ENCODE measurements at regions not wholly inside any gene's neighbourhood (a gene's known extent, or its start where the extent isn't known, plus 50 kb on each side); places are given as distances from the start of the nearest gene placed in this dataset.
"Not testable (repeated sequence)": the region's sequence is repeated elsewhere in the genome, so short reads cannot be mapped to it uniquely, and the experiment has no call there.

- Histone ChIP-seq H4K20me1 (ENCODE audit: insufficient read depth, poor library complexity, severe bottlenecking) (no peaks in the 10 kb centered on the region), H3K79me2 (no peaks in the 10 kb centered on the region), H3K4me3 (no peak overlapping the region), H2AFZ (no peak overlapping the region), H3K4me1 (ENCODE audit: insufficient read depth) (no peaks in the 10 kb centered on the region), H3K9me2 (replicated peaks; ENCODE audit: insufficient read depth) (no peaks in the 10 kb centered on the region), H3K36me3 (replicated peaks; ENCODE audit: insufficient read depth, low read depth) (no peaks in the 10 kb centered on the region), H3K27ac (no peak overlapping the region), H3K9me3 (ENCODE audit: low read depth) (no peaks in the 10 kb centered on the region), H3K4me2 (no peak overlapping the region), H3K27me3 (no peaks in the 10 kb centered on the region)
- TF ChIP-seq CTCF (IDR thresholded peaks at IDR 0.05; ENCODE audit: poor library complexity) (no peak), EZH2 (IDR thresholded peaks at IDR 0.05; ENCODE audit: borderline replicate concordance) (no peak), EZH2phosphoT487 (IDR thresholded peaks at IDR 0.05; ENCODE audit: low read depth, severe bottlenecking, unreplicated experiment) (no peak)
- 78% methylated on average over 1 of the region's 1 CpG for WGBS (ENCODE audit: low lambda C conversion rate, missing lambda C conversion rate)
- DNase-seq (ENCODE audit: low spot score), result no peak
Observed at GRCh38 chr1:101175886-101176285, 60.9 kb upstream of the S1PR1 start.

- Histone ChIP-seq H2AFZ (no peak overlapping the region), H3K9me2 (replicated peaks; ENCODE audit: insufficient read depth) (no peaks in the 10 kb centered on the region), H3K9me3 (ENCODE audit: low read depth) (no peaks in the 10 kb centered on the region), H3K4me2 (no peak overlapping the region), H4K20me1 (ENCODE audit: insufficient read depth, poor library complexity, severe bottlenecking) (no peaks in the 10 kb centered on the region), H3K27ac (no peak overlapping the region), H3K27me3 (no peaks in the 10 kb centered on the region), H3K4me3 (no peak overlapping the region), H3K79me2 (no peaks in the 10 kb centered on the region), H3K4me1 (ENCODE audit: insufficient read depth) (no peaks in the 10 kb centered on the region), H3K36me3 (replicated peaks; ENCODE audit: insufficient read depth, low read depth) (no peaks in the 10 kb centered on the region)
- TF ChIP-seq CTCF (IDR thresholded peaks at IDR 0.05; ENCODE audit: poor library complexity), result no peak
- no peak for TF ChIP-seq EZH2phosphoT487 (IDR thresholded peaks at IDR 0.05; ENCODE audit: low read depth, severe bottlenecking, unreplicated experiment)
- TF ChIP-seq EZH2 (IDR thresholded peaks at IDR 0.05; ENCODE audit: borderline replicate concordance), result no peak
- 81% methylated on average over 3 of the region's 3 CpGs for WGBS (ENCODE audit: low lambda C conversion rate, missing lambda C conversion rate)
- no peak for DNase-seq (ENCODE audit: low spot score)
Observed at GRCh38 chr1:101175466-101175865, 61.4 kb upstream of the S1PR1 start.

GRCh38 chr1:101174722-101175121 lies 62.1 kb upstream of the S1PR1 start:
- H3K9me2 ChIP-seq (replicated peaks; ENCODE audit: insufficient read depth), result no peaks in the 10 kb centered on the region
- 87% methylated on average over 5 of the region's 5 CpGs for WGBS (ENCODE audit: low lambda C conversion rate, missing lambda C conversion rate)
- DNase-seq (ENCODE audit: low spot score), result no peak

GRCh38 chr1:101174298-101174697 lies 62.5 kb upstream of the S1PR1 start:
- H3K4me2 ChIP-seq; H2AFZ ChIP-seq; H3K36me3 ChIP-seq (replicated peaks; ENCODE audit: insufficient read depth, low read depth); H3K4me1 ChIP-seq (ENCODE audit: insufficient read depth); H3K9me2 ChIP-seq (replicated peaks; ENCODE audit: insufficient read depth); DNase-seq (ENCODE audit: low spot score); H3K27me3 ChIP-seq; H3K9me3 ChIP-seq (ENCODE audit: low read depth); H4K20me1 ChIP-seq (ENCODE audit: insufficient read depth, poor library complexity, severe bottlenecking); H3K79me2 ChIP-seq; H3K4me3 ChIP-seq; H3K27ac ChIP-seq: not testable (repeated sequence)
- 93% methylated on average over 4 of the region's 4 CpGs for WGBS (ENCODE audit: low lambda C conversion rate, missing lambda C conversion rate)

More at GRCh38 chr1:101174722-101175121, 62.1 kb upstream of the S1PR1 start:
- Histone ChIP-seq H3K79me2 (no peaks in the 10 kb centered on the region), H3K27ac (no peak overlapping the region), H3K9me3 (ENCODE audit: low read depth) (no peaks in the 10 kb centered on the region), H4K20me1 (ENCODE audit: insufficient read depth, poor library complexity, severe bottlenecking) (no peaks in the 10 kb centered on the region), H3K4me3 (no peak overlapping the region), H3K4me2 (no peak overlapping the region), H3K27me3 (no peaks in the 10 kb centered on the region), H2AFZ (no peak overlapping the region), H3K4me1 (ENCODE audit: insufficient read depth) (no peaks in the 10 kb centered on the region), H3K36me3 (replicated peaks; ENCODE audit: insufficient read depth, low read depth) (no peaks in the 10 kb centered on the region)
- TF ChIP-seq EZH2phosphoT487 (IDR thresholded peaks at IDR 0.05; ENCODE audit: low read depth, severe bottlenecking, unreplicated experiment), result no peak
- TF ChIP-seq EZH2 (IDR thresholded peaks at IDR 0.05; ENCODE audit: borderline replicate concordance), result no peak
- no peak for TF ChIP-seq CTCF (IDR thresholded peaks at IDR 0.05; ENCODE audit: poor library complexity)
